CD4-positive, alpha-beta T cell treated with Interleukin-17A for 4 hours (primary cell): ENCODE measurements at regions not wholly inside any gene's neighbourhood (a gene's known extent, or its start where the extent isn't known, plus 50 kb on each side); places are given as distances from the start of the nearest gene placed in this dataset.

Source experiments
- DNase-seq: peaks from one replicate; pipeline ENCODE4 v3.0.0-alpha.2; 2020; ENCODE audit warnings: mixed read lengths

DNA sequence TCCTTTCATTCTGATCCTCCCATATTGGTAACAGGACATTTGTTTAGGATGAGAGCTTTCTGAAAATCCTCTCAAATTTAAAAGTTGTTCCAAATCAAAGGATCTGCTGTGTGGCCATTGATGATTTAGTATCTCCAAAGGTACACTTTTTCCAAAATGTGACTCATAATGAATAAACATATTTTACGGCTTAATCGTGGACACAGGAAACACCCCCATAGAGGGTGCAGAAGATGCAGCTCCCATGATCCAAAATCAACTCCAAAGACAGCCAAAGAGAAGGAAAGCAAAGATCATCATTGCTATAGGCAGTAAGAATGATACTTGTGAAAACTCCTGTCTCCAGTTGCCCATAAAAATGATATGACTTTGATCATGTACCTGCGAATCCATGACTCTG lies 239.7 kb downstream of the PIK3R1 start:
- DNase-seq = no peak

DNA sequence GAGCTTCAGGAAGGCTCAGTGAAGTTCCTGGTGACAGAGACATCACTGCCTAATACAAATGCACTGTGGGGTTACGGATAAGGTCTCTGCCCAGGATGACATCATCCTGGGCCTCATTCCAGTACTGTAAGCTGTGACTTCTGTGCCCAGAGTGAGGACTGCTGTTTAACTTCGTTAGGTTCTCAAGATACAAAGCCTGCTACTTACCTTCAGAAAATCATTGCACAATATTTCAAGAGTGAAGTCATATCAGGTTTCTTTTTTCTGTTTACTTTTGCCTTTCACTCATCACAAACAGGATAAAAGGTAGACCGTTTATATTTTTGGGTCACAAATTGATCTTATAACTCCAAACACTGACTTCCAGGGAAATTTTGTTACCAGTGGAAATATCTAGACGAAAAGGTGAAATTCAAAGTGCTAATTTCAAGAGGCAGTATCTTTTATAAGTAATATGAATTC lies 241.2 kb downstream of the PIK3R1 start:
- DNase-seq = no peak

DNA sequence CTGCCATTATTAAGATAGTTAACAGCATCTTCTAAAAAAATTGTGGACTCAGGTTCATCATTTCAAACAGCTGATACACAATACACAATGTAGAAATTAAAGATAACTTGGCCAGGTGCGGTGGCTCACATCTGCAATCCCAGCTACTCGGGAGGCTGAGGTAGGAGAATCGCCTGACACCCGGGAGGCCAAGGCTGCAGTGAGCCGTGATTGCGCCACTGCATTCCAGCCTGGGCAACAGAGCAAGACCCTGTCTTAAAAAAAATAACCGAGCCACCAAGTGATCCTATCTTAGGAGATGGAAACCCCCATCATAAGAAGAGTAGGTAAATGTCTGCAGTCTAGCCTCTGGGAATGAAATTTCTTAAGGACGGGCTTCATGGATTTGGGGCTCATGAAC lies 241.7 kb downstream of the PIK3R1 start:
- no peak for DNase-seq

DNA sequence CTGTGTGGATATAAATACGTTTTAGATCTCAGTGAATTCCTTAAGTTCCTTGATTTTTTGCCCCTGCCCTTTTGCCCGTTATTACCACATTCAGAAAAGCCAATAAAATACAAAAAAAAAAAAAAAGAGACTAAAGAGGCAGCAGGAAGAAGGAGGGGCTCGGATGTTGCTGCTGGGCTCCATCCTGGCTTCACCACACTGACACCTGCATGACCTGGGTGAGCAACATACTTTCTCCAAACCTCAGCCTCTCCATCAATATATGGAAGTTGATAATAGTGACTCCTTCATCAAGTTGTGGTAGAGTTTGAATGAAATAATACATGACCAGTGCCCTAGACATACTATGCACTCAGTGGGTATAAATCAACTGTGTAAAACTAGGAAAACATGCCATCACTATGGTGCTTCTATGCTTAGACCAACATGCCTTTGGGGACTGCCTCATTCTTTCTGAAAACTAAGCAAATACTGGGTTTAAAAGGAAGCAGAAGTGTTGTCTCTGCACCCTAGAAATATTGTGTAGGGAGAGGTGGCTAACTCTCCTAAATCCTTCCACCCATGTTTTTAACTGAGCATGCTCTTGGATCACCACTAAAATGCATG lies 243.0 kb downstream of the PIK3R1 start:
- peak; percentile 59 for DNase-seq

DNA sequence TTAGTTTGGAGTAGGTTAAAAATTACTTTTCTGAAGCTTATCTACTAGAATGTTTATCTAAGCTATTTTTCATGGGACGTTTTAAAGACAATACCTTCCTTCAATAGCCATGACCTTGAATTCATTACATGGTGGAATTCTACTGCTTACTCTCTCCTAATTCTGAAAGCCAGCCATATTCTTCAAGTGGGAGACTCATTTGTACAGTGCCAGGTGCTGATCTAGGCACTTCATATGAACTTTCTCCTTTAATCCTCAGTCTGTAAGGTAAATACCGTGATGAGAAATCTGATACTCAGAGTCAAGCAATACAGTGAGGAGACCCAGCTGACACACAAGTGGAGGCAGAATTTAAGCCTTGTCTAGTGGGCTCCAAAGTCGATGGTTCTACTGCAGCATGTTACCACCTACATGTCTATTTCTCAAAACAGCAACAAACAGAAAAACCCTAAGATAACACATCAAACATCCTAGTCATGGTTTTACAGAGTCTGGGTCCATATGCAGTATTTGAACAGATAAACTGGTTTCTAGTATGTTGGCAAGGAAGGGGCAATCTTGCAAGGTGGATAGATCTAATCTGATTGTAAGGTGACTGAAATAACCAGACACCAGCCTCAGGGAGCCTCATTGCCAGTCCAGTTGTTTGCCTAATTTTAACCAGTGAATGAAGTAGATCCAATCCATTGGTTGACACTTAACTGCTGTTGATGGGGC lies 243.7 kb downstream of the PIK3R1 start:
- DNase-seq = no peak

DNA sequence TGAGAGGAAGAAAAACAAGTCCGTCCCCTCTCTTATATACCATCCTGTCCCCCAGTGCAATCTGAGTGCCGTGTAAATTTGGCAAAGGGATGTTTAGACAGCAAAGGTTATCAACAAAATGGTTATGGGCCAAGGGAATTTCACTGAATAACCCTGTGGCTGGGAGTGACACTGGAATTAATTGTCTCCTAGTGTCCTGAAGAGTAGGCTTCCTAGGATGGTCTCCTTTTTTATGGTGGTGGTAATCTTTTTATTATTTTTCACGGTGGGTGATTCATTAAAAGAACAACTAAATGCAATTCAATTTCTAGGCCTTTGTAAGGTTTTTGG lies 244.2 kb downstream of the PIK3R1 start:
- DNase-seq = no peak

DNA sequence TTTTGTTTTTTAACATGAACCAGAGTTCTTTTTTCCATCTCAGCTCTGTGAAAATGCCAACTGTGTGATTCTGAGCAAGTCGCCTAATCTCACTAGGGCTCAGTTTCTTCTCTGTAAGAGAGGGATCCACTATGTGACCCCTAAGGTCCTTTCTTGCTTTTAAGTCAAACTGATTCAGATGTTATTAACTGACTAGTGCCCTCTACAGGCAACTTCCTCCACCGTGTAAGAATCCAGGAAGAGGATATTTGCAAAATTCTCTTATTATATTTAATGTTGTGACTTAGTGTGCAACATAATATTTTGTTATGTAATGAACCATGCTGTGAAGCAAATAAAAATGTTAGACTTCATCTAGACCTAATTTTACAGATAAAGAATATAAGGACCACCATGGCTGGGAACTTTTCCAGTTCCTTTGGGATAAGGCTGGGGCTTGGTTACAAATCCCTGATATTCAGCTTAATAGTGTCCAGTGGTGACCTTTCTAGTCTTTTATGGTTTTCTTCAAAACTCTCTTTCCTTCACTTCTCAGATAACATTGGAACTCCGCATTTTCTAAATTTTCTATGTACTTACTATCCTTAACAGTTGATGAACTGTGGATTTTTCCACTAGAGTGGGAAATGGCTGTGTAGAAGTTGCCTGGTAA lies 244.7 kb downstream of the PIK3R1 start:
- peak; percentile 67 for DNase-seq

DNA sequence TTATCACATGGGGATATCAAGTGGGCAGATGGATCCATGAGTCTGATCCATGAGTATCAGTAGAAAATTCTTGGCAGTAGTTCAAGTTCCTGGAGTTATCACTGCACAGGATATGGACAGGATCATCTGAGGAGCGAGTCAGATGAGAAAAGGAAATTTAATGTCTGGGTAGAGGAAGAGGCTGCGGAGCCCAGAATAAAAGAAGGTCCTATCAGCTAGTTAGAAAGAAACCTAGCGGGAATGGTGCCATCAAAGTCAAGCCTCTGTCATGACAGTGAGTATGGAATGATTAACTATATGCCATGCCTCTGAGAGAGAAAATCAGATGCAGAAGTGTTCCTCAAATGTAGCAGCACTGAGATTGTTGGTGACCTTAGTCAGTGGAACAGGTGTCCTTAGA lies 248.1 kb downstream of the PIK3R1 start:
- no peak for DNase-seq

DNA sequence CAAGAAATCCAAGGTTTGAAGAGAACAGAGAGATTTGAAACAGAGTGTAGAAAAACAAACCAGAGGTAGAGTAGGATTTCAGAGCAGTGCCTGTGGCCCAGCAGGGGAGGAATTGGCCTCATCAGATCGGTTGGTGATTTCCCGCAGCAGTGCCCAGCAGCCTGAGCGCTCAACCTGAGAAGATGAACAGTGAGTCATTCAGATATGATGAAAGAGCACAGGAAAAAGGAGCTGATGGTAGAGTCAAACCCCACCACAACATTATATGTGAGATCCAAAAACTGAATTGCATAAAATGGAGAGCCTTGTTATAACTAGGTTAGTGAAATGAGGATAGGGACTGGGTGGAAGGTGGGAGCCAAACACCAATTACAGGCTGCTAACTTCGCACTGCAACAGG lies 248.9 kb downstream of the PIK3R1 start:
- peak; percentile 40 for DNase-seq

DNA sequence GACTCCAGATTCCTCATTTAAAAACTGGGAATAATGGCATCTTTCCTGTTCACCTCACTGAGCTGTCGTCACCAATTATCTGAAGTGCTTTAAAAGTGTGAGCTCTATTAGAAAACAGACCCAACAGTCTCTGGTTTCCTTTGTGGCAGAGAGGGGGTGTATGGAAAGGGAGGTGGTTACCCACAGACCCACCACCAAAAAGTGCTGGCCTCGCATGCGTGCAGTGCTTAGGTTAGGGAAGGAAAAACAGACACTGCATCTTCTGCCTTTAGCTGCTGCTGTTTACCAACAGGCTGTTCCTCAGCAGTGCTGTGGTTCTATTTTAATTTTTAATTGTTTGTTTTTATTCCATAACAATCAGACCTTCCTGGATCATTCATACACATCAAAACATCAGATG lies 249.6 kb downstream of the PIK3R1 start:
- DNase-seq = peak; percentile 7

DNA sequence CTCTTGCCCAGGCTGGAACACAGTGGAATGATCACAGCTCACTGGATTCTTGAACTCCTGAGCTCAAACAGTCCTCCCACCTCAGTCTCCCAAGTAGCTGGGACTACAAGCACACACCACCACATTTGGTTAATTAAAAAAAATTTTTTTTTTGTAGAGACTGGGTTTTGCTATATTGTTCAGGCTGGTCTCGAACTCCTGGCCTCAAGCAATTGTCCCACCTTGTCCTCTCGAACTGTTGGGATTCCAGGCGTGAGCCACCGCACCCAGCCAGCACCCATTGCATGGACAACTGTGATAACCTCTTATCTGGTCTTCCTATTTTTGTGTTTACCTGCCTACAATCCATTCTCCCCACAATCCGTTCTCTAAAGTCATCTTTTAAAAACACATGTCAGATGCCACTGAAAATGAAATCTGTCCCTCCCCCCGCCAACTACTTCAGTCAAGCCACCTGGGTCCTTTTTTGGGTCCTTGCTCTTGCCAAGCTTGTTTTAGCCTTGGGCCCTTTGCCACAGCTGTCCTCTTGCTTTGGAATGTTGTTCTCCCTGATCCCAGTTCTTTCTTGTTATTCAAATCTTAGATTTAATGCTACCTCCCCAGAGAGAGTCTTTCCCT lies 250.5 kb downstream of the PIK3R1 start:
- no peak for DNase-seq

DNA sequence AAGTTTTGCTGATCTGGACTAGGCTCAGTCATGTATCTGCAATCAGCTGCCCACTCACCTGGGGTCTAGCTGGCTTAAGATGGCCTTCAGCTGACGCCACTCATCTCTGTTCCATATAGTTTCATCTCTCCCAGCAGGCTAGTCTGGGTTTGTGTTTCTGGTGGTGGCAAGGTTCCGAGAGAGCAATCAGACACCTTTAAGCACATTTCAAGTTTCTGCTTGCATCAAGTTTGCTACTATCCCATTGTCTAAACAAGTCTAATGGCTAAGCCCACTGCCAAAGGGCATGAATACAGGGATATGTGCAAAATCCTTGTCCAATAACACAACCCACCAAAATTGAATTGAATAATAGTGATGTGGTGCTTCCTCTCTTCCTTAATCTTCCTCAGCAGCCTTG lies 251.7 kb downstream of the PIK3R1 start:
- no peak for DNase-seq

DNA sequence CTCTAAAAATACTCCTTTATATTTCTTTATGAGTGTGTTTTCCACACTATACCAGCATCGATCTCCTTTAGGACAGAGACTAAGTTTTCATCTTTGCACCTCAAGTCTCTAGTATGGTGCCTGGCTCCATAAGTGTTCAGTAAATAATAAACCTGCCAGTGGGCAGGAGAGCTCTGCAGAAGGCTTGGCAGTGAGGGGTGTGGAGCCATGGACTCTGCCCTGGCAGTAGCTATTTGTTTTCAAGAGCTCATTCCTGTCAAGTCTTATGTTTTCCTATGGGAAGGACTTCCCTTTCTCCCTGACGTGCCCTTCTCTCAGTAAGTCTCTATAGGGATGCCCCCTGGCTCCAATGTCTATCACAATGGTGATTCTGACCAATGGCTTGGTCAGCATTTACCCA lies 252.2 kb downstream of the PIK3R1 start:
- no peak for DNase-seq

DNA sequence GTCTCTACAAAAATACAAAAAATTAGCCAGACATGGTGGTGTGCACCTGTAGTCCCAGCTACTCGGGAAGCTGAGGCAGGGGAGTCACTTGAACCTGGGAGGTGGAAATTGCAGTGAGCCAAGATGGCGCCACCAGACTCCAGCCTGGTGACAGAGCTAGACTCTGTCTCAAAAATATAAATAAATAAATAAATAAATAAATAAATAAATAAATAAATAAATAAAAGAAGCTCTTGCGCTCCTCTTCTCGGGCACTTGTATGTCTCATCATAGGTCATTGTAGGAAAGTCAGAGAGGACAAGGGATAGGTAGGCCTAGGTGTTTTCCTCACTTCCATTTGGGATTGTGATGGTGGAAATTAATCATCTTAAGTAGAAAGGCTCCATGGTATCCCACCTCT lies 252.8 kb downstream of the PIK3R1 start:
- DNase-seq = no peak

DNA sequence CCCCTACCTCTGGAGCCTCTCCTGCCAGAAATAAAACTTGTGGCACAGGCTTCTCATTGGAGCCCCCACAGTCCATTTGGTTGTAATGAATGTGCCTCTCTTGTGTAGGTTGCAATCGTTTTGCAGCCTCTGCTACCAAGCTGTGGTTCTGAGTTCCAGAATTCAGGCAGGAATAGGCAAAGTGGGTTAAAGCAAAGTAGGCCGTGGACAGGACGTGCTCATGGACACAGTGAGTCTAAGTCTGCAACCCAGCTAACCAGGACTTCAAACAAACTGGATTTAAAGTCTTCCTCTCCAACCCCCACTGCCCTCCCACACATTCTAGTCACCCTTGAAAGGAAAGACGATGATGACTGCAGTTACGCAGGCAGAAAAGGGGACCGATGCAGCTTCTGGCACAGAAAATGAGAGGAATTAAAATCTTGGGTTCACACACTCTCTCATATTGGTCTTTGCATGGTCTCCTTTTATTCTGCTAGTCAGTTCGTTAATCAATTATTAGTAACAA lies 260.0 kb downstream of the PIK3R1 start:
- no peak for DNase-seq

DNA sequence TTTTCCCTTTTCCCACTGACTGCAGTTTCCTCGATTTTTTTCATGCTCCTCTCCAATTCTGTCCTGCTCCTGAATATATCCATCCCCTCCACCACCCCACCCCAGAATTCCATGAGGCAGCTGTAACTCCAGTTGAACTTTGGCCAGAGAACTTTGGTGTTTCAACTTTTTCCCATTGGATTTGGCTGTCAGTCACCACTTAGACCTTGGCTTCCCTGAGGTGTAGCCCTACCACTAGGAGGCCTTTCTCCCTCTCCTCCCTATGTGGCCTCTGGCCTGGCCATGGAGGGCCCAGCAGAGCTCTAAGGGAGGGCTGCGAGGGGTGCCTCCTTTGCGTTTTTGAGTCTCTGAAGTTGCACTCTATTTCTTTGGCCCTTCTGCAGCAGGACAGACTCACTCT lies 261.3 kb downstream of the PIK3R1 start:
- no peak for DNase-seq

DNA sequence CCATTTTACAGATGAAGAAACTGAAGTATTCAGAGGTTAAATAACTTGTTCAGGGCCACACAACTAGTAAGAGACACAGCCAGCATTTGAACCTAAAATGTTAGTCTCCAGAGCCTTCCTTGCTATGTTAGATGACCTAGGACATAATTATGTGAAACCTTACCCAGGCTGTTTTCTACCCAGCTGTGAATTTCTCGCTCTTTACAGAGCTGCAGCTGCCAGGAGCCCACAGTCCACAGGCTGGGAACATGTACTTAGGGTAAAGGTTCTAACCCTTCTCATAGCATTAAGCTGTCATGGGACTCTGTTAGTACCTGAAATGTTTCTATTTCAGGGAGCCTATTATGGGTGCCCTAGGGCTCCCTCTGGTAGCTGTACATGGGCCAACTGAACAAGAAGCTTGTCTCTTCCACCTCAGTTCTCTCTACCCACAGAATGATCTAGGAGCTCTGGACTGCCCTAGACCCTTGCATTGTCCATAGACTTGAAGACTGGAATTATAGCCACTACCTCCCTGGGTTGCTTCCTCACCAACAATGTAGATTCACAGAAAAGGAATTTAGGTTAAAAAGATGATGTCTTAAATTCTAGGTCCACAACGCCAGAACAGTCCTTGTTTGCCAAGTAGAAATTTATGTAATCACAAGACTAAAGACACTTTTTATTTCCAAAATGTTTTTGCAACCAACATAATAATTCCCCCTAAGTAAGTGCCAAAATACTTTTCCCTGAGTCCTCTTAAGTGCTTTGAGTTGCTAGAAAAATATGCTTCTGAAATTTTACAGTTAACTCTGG lies 262.9 kb downstream of the PIK3R1 start:
- DNase-seq = no peak

DNA sequence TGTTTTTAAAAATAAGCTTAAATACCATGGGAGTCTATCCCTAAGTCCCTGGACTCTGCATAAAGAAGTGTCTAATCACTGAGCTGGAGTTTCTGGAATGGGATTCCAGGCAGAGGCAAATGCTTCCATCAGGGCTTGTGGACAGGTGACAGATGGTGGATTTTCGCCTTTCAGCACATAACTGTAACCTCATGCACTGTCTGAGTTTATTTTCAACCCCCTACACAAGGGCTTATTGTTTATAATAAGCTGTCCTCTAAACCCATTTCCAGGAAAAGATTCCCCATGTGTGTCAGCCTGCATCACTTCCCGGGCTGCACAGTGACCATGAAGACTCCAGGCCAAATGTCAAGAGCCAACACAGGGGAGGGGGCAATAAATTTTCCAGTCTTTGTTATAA lies 264.0 kb downstream of the PIK3R1 start:
- no peak for DNase-seq

DNA sequence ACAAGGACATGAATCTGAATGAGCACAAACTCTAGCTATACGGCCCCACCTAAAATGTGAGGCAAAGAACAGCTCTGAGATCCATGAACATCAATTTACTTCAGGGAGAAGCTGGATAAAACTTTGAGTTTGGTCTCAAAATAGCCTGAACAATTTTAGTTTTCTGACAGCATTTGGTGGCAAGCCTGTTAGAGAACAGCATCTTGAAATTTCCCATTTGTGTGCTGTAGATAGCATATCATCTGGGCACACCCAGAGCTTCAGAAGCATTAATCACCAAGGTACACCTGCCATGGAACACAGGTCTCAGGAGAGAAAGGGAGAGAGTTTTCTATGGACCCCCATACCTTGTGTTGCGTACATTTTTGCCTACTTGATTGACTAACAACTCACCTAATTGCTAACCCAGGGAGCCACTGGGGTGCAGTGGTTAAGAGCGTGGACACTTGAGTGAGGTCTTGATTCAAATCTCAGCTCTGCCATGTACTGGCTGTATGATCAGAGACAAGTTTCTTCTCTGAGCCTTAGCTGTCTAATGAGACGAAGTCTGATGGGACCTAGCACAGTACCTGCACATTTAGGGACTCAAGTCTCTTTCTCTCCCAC lies 264.9 kb downstream of the PIK3R1 start:
- DNase-seq = no peak

DNA sequence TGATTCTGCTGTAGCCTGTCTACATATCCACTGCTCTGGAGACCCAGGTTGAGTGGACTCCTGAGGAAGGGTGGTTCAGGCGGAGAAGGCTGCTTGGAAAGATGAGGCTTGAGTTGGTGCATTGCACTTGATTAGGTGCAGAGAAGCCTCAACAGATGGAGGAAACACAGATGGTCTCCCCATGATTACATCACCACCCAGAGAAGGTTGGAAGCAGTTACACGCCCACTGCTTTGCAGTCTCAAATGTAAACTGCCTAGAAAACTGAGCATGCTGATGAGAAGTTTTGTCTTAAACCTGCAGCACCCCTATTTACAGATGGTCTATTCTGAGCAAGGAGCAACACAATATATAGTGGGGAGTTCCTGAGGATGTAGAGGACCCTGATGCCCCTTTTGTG lies 266.6 kb downstream of the PIK3R1 start:
- DNase-seq = no peak

DNA sequence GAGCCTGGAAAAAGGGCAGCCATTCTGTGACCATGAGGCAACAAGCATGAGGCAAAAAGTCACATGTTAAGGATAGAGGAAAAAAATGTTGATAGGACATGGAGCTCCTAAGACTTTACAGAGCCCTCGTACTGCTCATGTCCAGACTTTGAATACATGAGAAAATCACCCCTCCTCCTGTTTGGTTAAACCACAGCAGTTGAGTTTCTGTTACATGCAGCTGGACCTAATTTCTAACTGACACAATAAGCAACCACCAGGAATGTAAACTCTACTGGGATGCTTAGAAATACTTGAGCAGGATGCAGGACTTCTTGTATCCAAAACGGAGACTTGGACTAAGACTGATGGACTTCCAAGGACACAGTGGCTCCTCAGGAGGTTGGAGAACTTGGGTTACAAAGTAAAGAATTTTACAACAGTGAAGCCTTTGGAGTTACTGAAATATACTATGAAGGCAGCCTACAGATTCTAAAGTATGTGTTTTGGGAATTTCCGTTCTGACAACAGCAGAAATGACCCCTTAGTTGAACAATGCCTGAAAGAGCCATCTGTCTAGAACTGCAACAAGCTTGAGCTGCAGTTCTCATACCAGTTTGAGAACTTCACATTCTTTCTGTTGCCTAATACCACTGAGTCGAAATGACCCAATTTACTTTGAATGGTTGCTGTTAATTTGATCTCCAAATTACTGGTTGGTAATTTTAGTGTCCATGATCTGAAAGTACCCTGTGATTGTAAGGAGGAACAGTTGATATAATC lies 268.9 kb downstream of the PIK3R1 start:
- DNase-seq = no peak

DNA sequence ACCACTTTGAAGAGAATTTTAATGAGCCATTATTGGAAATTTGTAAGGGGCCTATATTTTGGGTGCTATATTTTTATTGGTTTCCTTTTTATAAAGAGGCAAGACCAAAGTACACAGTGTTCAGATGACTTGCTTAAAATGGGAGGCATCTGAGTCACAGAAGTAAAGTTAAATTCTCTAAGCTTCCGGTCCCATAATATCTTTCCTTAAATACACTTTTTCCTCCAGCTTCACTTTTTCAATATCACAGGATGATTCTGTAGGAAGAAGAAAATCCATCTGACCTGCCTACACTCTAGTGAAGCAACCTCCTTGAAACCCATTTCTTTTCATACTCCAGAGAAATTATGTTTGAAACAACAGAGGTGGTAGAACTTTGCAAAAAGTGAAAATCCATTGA lies 274.0 kb downstream of the PIK3R1 start:
- no peak for DNase-seq
